Adrenal gland (tissue), 5 donors: ENCODE measurements at regions not wholly inside any gene's neighbourhood (a gene's known extent, or its start where the extent isn't known, plus 50 kb on each side); places are given as distances from the start of the nearest gene placed in this dataset.

Source experiments
- CTCF ChIP-seq, 6 experiments: fragments of 450-650 bp in 4 of 6; fragments of 200-600 bp in 2 of 6; sonication (generic) in 1 of 6; IDR thresholded peaks; 1 replicate in 5 of 6; 2 replicates in 1 of 6; pipeline versions ENCODE4 v1.5.1 to v1.8.0; 2016 to 2021; ENCODE audit warnings: antibody characterized with exemption in 6 of 6, mild to moderate bottlenecking in 2 of 6, moderate library complexity in 1 of 6
- POLR2A ChIP-seq, 2 donors: fragments of 450-650 bp; IDR thresholded peaks; one replicate each; pipeline ENCODE4 v1.6.1; 2017; ENCODE audit warnings: antibody characterized with exemption in 2 of 2, mild to moderate bottlenecking in 2 of 2, moderate library complexity in 1 of 2
- donor health status: DM: no; HTN: no; CAD: no.

- TF ChIP-seq CTCF (IDR thresholded peaks at IDR 0.05) (no peak), POLR2A (IDR thresholded peaks at IDR 0.05) (no peak)
Observed at GRCh38 chr11:127710831-127711230, 710.3 kb upstream of the KIRREL3 start.
